ENCODE measurements at regions not wholly inside any gene's neighbourhood (a gene's known extent, or its start where the extent isn't known, plus 50 kb on each side); places are given as distances from the start of the nearest gene placed in this dataset.
"Not testable (repeated sequence)": the region's sequence is repeated elsewhere in the genome, so short reads cannot be mapped to it uniquely, and the experiment has no call there.

DNA sequence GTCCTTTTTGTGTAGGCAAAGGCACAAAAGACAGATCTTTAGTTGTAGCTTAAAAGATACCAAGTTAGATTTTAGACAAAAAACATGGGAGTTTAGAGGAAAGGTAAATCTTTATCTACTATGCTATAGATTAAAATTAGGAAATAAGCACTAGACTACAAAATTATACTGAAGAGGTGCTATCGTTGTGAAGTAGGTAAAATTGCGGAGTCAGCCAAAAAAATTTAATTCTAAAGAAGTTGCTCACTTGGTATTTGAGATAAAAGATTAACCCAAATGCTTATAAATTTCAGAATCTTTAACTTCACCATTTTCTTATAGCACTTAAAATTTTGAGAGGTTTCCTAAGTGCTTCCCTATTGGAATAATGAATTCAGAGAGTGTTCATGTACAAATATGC, 604.1 kb downstream of the GRXCR1 start:
- Histone ChIP-seq H3K9me3 (ENCODE audit: control insufficient read depth, low read length) (no peaks in the 10 kb centered on the region), H3K36me3 (ENCODE audit: control insufficient read depth, insufficient read depth, low read length) (no peaks in the 10 kb centered on the region), H3K27me3 (ENCODE audit: control insufficient read depth, insufficient read depth, low read length, poor library complexity, severe bottlenecking) (no peaks in the 10 kb centered on the region), H3K9ac (ENCODE audit: extremely low read depth, low read length, poor library complexity, severe bottlenecking) (no peak overlapping the region), H3K4me3 (ENCODE audit: low read length) (no peak overlapping the region), H3K4me1 (ENCODE audit: control insufficient read depth, insufficient read depth, low read length) (no peaks in the 10 kb centered on the region), H3K27ac (ENCODE audit: low read depth, low read length) (no peak overlapping the region)
- Mint-ChIP-seq H3K36me3 (ENCODE audit: low read depth) (no peaks in the 10 kb centered on the region), H3K27me3 (ENCODE audit: insufficient read depth) (no peaks in the 10 kb centered on the region), H3K9me3 (no peaks in the 10 kb centered on the region), H3K4me1 (no peaks in the 10 kb centered on the region), H3K4me3 (no peak overlapping the region), H3K27ac (no peak overlapping the region)
- 43% methylated on average over 2 of the region's 2 CpGs; no CpG with 5 or more reads in 1 of the 2 experiments for WGBS, 2 experiments (ENCODE audit: insufficient coverage in 1 of 2, insufficient read length in 1 of 2)
- TF ChIP-seq CTCF (conservative IDR thresholded peaks at IDR 0.05) = no peak
- DNase-seq = no peak

- H3K27ac ChIP-seq (ENCODE audit: low read depth, low read length); H3K9me3 ChIP-seq (ENCODE audit: control insufficient read depth, low read length); H3K9ac ChIP-seq (ENCODE audit: extremely low read depth, low read length, poor library complexity, severe bottlenecking); H3K36me3 ChIP-seq (ENCODE audit: control insufficient read depth, insufficient read depth, low read length); H3K27ac Mint-ChIP-seq; H3K4me1 ChIP-seq (ENCODE audit: control insufficient read depth, insufficient read depth, low read length); H3K4me3 Mint-ChIP-seq; H3K4me1 Mint-ChIP-seq; H3K4me3 ChIP-seq (ENCODE audit: low read length); H3K27me3 Mint-ChIP-seq (ENCODE audit: insufficient read depth); DNase-seq; H3K36me3 Mint-ChIP-seq (ENCODE audit: low read depth); H3K27me3 ChIP-seq (ENCODE audit: control insufficient read depth, insufficient read depth, low read length, poor library complexity, severe bottlenecking): not testable (repeated sequence)
- H3K9me3 Mint-ChIP-seq = peaks cover 12% of the 10 kb centered on the region
- 92 to 98% methylated on average over 8 to 13 of the region's 13 CpGs for WGBS, 2 experiments (ENCODE audit: insufficient coverage in 1 of 2, insufficient read length in 1 of 2)
Observed at GRCh38 chr4:43505823-43506222, 613.3 kb downstream of the GRXCR1 start.

- Mint-ChIP-seq H3K4me1 (no peaks in the 10 kb centered on the region), H3K36me3 (ENCODE audit: low read depth) (no peaks in the 10 kb centered on the region), H3K4me3 (no peak overlapping the region), H3K27ac (no peak overlapping the region), H3K9me3 (peaks cover 22% of the 10 kb centered on the region), H3K27me3 (ENCODE audit: insufficient read depth) (no peaks in the 10 kb centered on the region)
- Histone ChIP-seq H3K9me3 (ENCODE audit: control insufficient read depth, low read length) (no peaks in the 10 kb centered on the region), H3K27me3 (ENCODE audit: control insufficient read depth, insufficient read depth, low read length, poor library complexity, severe bottlenecking) (no peaks in the 10 kb centered on the region), H3K4me1 (ENCODE audit: control insufficient read depth, insufficient read depth, low read length) (no peaks in the 10 kb centered on the region), H3K36me3 (ENCODE audit: control insufficient read depth, insufficient read depth, low read length) (no peaks in the 10 kb centered on the region), H3K9ac (ENCODE audit: extremely low read depth, low read length, poor library complexity, severe bottlenecking) (no peak overlapping the region), H3K27ac (ENCODE audit: low read depth, low read length) (no peak overlapping the region), H3K4me3 (ENCODE audit: low read length) (no peak overlapping the region)
- DNase-seq = no peak
- no peak for TF ChIP-seq CTCF (conservative IDR thresholded peaks at IDR 0.05)
- WGBS, 2 experiments (ENCODE audit: insufficient coverage in 1 of 2, insufficient read length in 1 of 2) = 100% methylated on average over 1 of the region's 1 CpG; no CpG with 5 or more reads in 1 of the 2 experiments
Observed at GRCh38 chr4:43512253-43512652, 619.7 kb downstream of the GRXCR1 start.

DNA sequence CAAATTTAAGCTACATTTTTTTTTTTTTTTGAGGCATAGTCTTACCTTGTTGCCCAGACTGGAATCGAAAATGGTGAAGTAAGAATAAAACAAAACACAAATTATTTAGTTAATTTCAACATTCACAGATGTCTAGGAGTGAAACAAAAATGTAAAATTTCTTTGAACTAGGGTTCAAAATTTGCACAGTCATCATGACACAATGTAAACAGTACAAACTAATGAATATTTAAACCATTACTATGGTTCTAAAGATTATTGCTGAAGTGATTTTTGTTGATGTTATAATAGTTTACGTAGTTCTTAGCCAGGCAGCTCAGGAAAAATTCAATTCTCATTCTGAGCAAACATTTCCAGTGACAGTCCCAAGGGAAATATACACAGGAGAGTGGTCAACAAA, 633.1 kb downstream of the GRXCR1 start:
- H3K4me1 ChIP-seq (ENCODE audit: control insufficient read depth, insufficient read depth, low read length) = no peaks in the 10 kb centered on the region
- no peaks in the 10 kb centered on the region for H3K36me3 ChIP-seq (ENCODE audit: control insufficient read depth, insufficient read depth, low read length)
- H3K9me3 ChIP-seq (ENCODE audit: control insufficient read depth, low read length) = no peaks in the 10 kb centered on the region
- no peaks in the 10 kb centered on the region for H3K27me3 ChIP-seq (ENCODE audit: control insufficient read depth, insufficient read depth, low read length, poor library complexity, severe bottlenecking)
- Mint-ChIP-seq H3K9me3 (peaks cover 3% of the 10 kb centered on the region), H3K27me3 (ENCODE audit: insufficient read depth) (no peaks in the 10 kb centered on the region), H3K4me3 (no peak overlapping the region), H3K27ac (no peak overlapping the region), H3K36me3 (ENCODE audit: low read depth) (no peaks in the 10 kb centered on the region), H3K4me1 (no peaks in the 10 kb centered on the region)
- H3K27ac ChIP-seq (ENCODE audit: low read depth, low read length) = no peak overlapping the region
- no peak overlapping the region for H3K4me3 ChIP-seq (ENCODE audit: low read length)
- WGBS, 2 experiments (ENCODE audit: insufficient coverage in 1 of 2, insufficient read length in 1 of 2) = 100% methylated on average over 1 of the region's 2 CpGs; no CpG with 5 or more reads in 1 of the 2 experiments
- H3K9ac ChIP-seq (ENCODE audit: extremely low read depth, low read length, poor library complexity, severe bottlenecking) = no peak overlapping the region
- no peak for TF ChIP-seq CTCF (conservative IDR thresholded peaks at IDR 0.05)
- no peak for DNase-seq

Data from endodermal cell (in vitro differentiated cells).